Brain microvascular endothelial cell (primary cell): ENCODE measurements at regions not wholly inside any gene's neighbourhood (a gene's known extent, or its start where the extent isn't known, plus 50 kb on each side); places are given as distances from the start of the nearest gene placed in this dataset.

Experiments used
- DNase-seq: peaks from one replicate; pipeline ENCODE4 v3.0.0-alpha.2; 2020
- H3K27ac ChIP-seq: fragments of 250-450 bp; sonication (Bioruptor Pico); 2 replicates; pipeline ENCODE4 v1.5.1; 2020; ENCODE audit warnings: mild to moderate bottlenecking, moderate library complexity
- H3K27me3 ChIP-seq: fragments of 250-450 bp; sonication (Bioruptor Pico); replicated peaks from 2 replicates; pipeline ENCODE4 v1.5.1; 2020; ENCODE audit warnings: mild to moderate bottlenecking
- H3K36me3 ChIP-seq: fragments of 250-450 bp; sonication (Bioruptor Pico); replicated peaks from 2 replicates; pipeline ENCODE4 v1.5.1; 2020; ENCODE audit warnings: mild to moderate bottlenecking
- H3K4me3 ChIP-seq: 2 replicates; pipeline ENCODE4 v1.5.1; 2011; ENCODE audit warnings: low read depth, mild to moderate bottlenecking, control low read depth, low read length, moderate library complexity
- CTCF ChIP-seq: IDR thresholded peaks from 2 replicates; pipeline ENCODE4 v1.5.1; 2011; ENCODE audit warnings: low read depth, mild to moderate bottlenecking, moderate library complexity, low read length, control low read depth, inconsistent platforms; ENCODE audit errors: missing control alignments
- in situ Hi-C: cut with HindIII; loops from 2 replicates; pipeline ENCODE4 v1.10.0; 2017; ENCODE audit warnings: low sequenced_read_pairs, low pct_ligation_motif_present

GRCh38 chr2:215693193-215693998 lies 257.5 kb upstream of the FN1 start:
- peak overlapping the region; percentile 97 for H3K27ac ChIP-seq
- no peaks in the 10 kb centered on the region for H3K27me3 ChIP-seq
- H3K4me3 ChIP-seq, result no peak overlapping the region
- TF ChIP-seq CTCF, result no peak
- peak; percentile 75 for DNase-seq
- no peaks in the 10 kb centered on the region for H3K36me3 ChIP-seq
- in situ Hi-C loops, result no loop called here

GRCh38 chr2:215692387-215693079 lies 256.7 kb upstream of the FN1 start:
- in situ Hi-C loops, result no loop called here
- Histone ChIP-seq H3K27ac (peak overlapping the region; percentile 97), H3K4me3 (no peak overlapping the region), H3K27me3 (no peaks in the 10 kb centered on the region), H3K36me3 (no peaks in the 10 kb centered on the region)
- DNase-seq, result peak; percentile 47
- no peak for TF ChIP-seq CTCF

- no peak for TF ChIP-seq CTCF
- DNase-seq, result no peak
- H3K27ac ChIP-seq, result peak overlapping the region; percentile 97
- no peaks in the 10 kb centered on the region for H3K36me3 ChIP-seq
- in situ Hi-C loops, result no loop called here
- H3K27me3 ChIP-seq, result no peaks in the 10 kb centered on the region
- no peak overlapping the region for H3K4me3 ChIP-seq
These were observed 255.5 kb upstream of the FN1 start for GRCh38 chr2:215691346-215691745.

- H3K4me3 ChIP-seq, result no peak overlapping the region
- H3K27me3 ChIP-seq, result no peaks in the 10 kb centered on the region
- H3K27ac ChIP-seq, result no peak overlapping the region
- in situ Hi-C loops, result no loop called here
- H3K36me3 ChIP-seq, result no peaks in the 10 kb centered on the region
- DNase-seq, result no peak
- no peak for TF ChIP-seq CTCF
These were observed 251.5 kb upstream of the FN1 start for GRCh38 chr2:215687149-215688031.

- peak overlapping the region; percentile 84 for H3K27ac ChIP-seq
These were observed 249.5 kb upstream of the FN1 start for GRCh38 chr2:215685238-215685990.

More at GRCh38 chr2:215685238-215685990, 249.5 kb upstream of the FN1 start:
- in situ Hi-C loops, result no loop called here
- Histone ChIP-seq H3K36me3 (no peaks in the 10 kb centered on the region), H3K4me3 (no peak overlapping the region), H3K27me3 (no peaks in the 10 kb centered on the region)
- no peak for DNase-seq
- TF ChIP-seq CTCF, result no peak
